Panc1 (cell line): ENCODE measurements at regions not wholly inside any gene's neighbourhood (a gene's known extent, or its start where the extent isn't known, plus 50 kb on each side); places are given as distances from the start of the nearest gene placed in this dataset.

Experiments
- ATAC-seq: fragments of 200-7000 bp; cut with Tn5 transposase; 2 replicates; pipeline ENCODE4 v1.9.1; 2020; ENCODE audit warnings: mild to moderate bottlenecking, moderate library complexity
- BruUV-seq: library from RNA; stranded (reverse); fragments of 400-500 nt; replicated peaks from 2 replicates; lab custom pipeline; 2021; lab: Mats Ljungman, UMichigan
- CTCF ChIA-PET: fragments of 300-600 bp; sonication (Branson Sonifier 250); formaldehyde crosslinking; loops from one replicate; lab custom pipeline; 2022; ENCODE audit warnings: antibody characterized with exemption; lab: Charles Lee
- POLR2A ChIA-PET: fragments of 300-600 bp; sonication (Branson Sonifier 250); formaldehyde crosslinking; loops from one replicate; lab custom pipeline; 2022; ENCODE audit warnings: antibody characterized with exemption; lab: Charles Lee
- DNase-seq: peaks from one replicate; pipeline ENCODE4 v3.0.0-alpha.2; 2010; ENCODE audit warnings: low read depth, low spot score
- H3K27ac ChIP-seq: 2 replicates; pipeline ENCODE4 v1.5.1; 2011; ENCODE audit warnings: mild to moderate bottlenecking, low read length, inconsistent platforms
- H3K27me3 ChIP-seq: fragments of 200-500 bp; sonication (Bioruptor generic); 2 replicates; pipeline ENCODE4 v1.6.0; 2014; ENCODE audit warnings: low read length, inconsistent platforms; ENCODE audit not compliant: control insufficient read depth, insufficient read depth
- H3K36me3 ChIP-seq: fragments of 200-500 bp; sonication (Bioruptor generic); 2 replicates; pipeline ENCODE4 v1.5.1; 2014; ENCODE audit warnings: inconsistent platforms, mild to moderate bottlenecking, low read length, moderate library complexity; ENCODE audit not compliant: control insufficient read depth, insufficient read depth
- H3K4me1 ChIP-seq: 2 replicates; pipeline ENCODE4 v1.5.1; 2011; ENCODE audit warnings: inconsistent platforms, mild to moderate bottlenecking, low read length, moderate library complexity; ENCODE audit not compliant: control insufficient read depth, insufficient read depth
- H3K4me3 ChIP-seq, 2 experiments: 2 replicates each; pipeline ENCODE4 v1.5.1; 2011 to 2012; ENCODE audit warnings: low read depth in 2 of 2, low read length in 2 of 2, mild to moderate bottlenecking in 2 of 2, inconsistent platforms in 1 of 2, moderate library complexity in 1 of 2
- H3K9me3 ChIP-seq: fragments of 200-500 bp; sonication (Bioruptor generic); 2 replicates; pipeline ENCODE4 v1.5.1; 2014; ENCODE audit warnings: low read depth, mild to moderate bottlenecking, inconsistent platforms, low read length, moderate library complexity; ENCODE audit not compliant: control insufficient read depth, insufficient read depth
- POLR2AphosphoS5 ChIP-seq: IDR thresholded peaks from 2 replicates; pipeline ENCODE4 v1.6.1; 2012; ENCODE audit warnings: mild to moderate bottlenecking, low read depth, low read length, moderate library complexity
- SIN3A ChIP-seq: IDR thresholded peaks from 2 replicates; pipeline ENCODE4 v1.6.1; 2012; ENCODE audit warnings: low read depth, mild to moderate bottlenecking, low read length, moderate library complexity, borderline replicate concordance; ENCODE audit not compliant: insufficient read depth
- TCF7L2 ChIP-seq: IDR thresholded peaks from 2 replicates; pipeline ENCODE4 v1.6.1; 2011; ENCODE audit warnings: mild to moderate bottlenecking, low read depth, low read length, inconsistent platforms
- in situ Hi-C: cut with HindIII; loops from 2 replicates; pipeline ENCODE4 v1.10.0; 2016; ENCODE audit warnings: low sequenced_read_pairs, low pct_unique_long_range_greater_than_20kb
- intact Hi-C: fragments of 100-400 bp; cut with micrococcal nuclease; formaldehyde crosslinking; loops from one replicate; pipeline ENCODE4 v1.10.0; 2022; ENCODE audit not compliant: unreplicated experiment
- TF ChIP-seq, protein P1 (sequence below): fragments of 450-650 bp; IDR thresholded peaks from 2 replicates; pipeline ENCODE4 v1.5.1; 2017; ENCODE audit warnings: mild to moderate bottlenecking
- TF ChIP-seq, protein P2 (sequence below), 2 experiments: IDR thresholded peaks; 2 replicates each; pipeline ENCODE4 v1.6.1; 2011 to 2012; ENCODE audit warnings: low read depth in 2 of 2, control low read depth in 1 of 2, low read length in 1 of 2, mild to moderate bottlenecking in 1 of 2, moderate library complexity in 1 of 2; ENCODE audit not compliant: insufficient read depth in 1 of 2

DNA sequence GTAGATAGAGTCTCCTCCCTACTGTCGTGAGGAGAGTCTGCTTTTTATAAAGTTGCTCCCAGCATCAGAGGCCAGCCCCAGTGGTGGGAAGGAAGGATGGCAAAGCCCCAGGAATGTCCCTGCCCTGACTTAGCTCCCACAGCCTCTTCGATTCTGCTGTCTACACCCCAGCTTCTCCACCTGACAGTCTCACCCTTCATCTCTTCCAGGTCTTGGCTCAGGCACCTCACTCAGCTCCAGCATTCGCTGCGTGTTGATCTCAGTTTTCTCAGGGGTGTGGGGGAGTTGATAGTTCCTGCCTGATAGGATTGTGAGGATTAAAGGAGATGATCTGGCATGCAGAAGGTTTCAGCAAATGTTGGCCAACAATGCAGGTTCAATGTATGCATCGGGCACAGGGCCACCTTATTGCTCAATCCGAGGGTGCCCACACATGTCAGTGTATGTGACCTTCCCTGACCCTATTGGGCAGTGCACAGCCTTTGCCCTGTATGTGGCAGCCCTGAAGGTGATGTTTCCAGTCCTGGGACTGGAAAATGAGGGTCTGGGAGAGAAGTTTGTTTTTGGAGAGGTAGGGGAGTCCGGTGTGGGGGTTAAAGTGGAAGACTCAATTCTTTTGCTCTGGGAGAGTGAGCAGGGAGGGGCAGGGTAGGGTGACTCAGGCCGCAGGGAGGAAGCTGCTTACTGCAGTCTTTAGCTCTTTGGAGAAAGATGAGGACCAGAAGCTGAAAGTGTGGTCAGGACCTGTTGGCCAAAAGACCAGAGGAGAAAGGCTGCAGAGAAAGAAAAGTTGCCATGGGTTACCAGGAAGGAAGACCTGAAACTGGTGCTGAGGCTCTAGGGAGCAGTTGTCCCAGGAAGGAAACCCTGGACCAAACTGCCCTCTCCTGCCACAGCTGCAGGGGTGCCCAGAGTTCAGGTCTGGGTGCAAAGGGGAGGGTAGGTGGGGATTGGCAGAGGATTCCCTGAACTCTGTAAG lies 153.2 kb downstream of the MACROH2A1 start:
- Histone ChIP-seq H3K27ac (peak overlapping the region; percentile 59), H3K27me3 (no peaks in the 10 kb centered on the region), H3K4me3 (no peak overlapping the region), H3K9me3 (no peaks in the 10 kb centered on the region), H3K36me3 (no peaks in the 10 kb centered on the region), H3K4me1 (peaks cover 23% of the 10 kb centered on the region)
- BruUV-seq, result no TSS peak
- POLR2A ChIA-PET, result no interaction called here
- CTCF ChIA-PET, result no interaction called here
- ATAC-seq, result no peak; the same call in 1 of the 2 replicates
- intact Hi-C loops, result no loop called here
- in situ Hi-C loops, result no loop called here
- TF ChIP-seq TCF7L2 (no peak), SIN3A (no peak), POLR2AphosphoS5 (no peak)
- TF ChIP-seq, protein P1, sequence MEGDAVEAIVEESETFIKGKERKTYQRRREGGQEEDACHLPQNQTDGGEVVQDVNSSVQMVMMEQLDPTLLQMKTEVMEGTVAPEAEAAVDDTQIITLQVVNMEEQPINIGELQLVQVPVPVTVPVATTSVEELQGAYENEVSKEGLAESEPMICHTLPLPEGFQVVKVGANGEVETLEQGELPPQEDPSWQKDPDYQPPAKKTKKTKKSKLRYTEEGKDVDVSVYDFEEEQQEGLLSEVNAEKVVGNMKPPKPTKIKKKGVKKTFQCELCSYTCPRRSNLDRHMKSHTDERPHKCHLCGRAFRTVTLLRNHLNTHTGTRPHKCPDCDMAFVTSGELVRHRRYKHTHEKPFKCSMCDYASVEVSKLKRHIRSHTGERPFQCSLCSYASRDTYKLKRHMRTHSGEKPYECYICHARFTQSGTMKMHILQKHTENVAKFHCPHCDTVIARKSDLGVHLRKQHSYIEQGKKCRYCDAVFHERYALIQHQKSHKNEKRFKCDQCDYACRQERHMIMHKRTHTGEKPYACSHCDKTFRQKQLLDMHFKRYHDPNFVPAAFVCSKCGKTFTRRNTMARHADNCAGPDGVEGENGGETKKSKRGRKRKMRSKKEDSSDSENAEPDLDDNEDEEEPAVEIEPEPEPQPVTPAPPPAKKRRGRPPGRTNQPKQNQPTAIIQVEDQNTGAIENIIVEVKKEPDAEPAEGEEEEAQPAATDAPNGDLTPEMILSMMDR, result no peak
- TF ChIP-seq, protein P2, sequence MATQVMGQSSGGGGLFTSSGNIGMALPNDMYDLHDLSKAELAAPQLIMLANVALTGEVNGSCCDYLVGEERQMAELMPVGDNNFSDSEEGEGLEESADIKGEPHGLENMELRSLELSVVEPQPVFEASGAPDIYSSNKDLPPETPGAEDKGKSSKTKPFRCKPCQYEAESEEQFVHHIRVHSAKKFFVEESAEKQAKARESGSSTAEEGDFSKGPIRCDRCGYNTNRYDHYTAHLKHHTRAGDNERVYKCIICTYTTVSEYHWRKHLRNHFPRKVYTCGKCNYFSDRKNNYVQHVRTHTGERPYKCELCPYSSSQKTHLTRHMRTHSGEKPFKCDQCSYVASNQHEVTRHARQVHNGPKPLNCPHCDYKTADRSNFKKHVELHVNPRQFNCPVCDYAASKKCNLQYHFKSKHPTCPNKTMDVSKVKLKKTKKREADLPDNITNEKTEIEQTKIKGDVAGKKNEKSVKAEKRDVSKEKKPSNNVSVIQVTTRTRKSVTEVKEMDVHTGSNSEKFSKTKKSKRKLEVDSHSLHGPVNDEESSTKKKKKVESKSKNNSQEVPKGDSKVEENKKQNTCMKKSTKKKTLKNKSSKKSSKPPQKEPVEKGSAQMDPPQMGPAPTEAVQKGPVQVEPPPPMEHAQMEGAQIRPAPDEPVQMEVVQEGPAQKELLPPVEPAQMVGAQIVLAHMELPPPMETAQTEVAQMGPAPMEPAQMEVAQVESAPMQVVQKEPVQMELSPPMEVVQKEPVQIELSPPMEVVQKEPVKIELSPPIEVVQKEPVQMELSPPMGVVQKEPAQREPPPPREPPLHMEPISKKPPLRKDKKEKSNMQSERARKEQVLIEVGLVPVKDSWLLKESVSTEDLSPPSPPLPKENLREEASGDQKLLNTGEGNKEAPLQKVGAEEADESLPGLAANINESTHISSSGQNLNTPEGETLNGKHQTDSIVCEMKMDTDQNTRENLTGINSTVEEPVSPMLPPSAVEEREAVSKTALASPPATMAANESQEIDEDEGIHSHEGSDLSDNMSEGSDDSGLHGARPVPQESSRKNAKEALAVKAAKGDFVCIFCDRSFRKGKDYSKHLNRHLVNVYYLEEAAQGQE (IDR thresholded peaks at IDR 0.05; ENCODE audit: insufficient read depth in 1 of 2, low read depth in 2 of 2, low read length in 1 of 2), result no peak
- DNase-seq, result no peak

- ChIA-PET POLR2A (no interaction called here), CTCF (interaction anchor here (0.6 kb wide), 1 partner anchor 281 kb away, joined by 4 read pairs; no protein-coding TSS in a partner anchor)
- TF ChIP-seq POLR2AphosphoS5 (no peak), SIN3A (no peak), TCF7L2 (no peak)
- TF ChIP-seq, protein P1, result no peak
- TF ChIP-seq, protein P2 (IDR thresholded peaks at IDR 0.05; ENCODE audit: insufficient read depth in 1 of 2, low read depth in 2 of 2, low read length in 1 of 2), result no peak
- DNase-seq (no peak), ATAC-seq (no peak)
- Histone ChIP-seq H3K27me3 (no peaks in the 10 kb centered on the region), H3K27ac (no peak overlapping the region), H3K4me1 (peaks cover 23% of the 10 kb centered on the region), H3K36me3 (no peaks in the 10 kb centered on the region), H3K4me3 (no peak overlapping the region), H3K9me3 (no peaks in the 10 kb centered on the region)
- intact Hi-C loops, result no loop called here
- in situ Hi-C loops, result no loop called here
- BruUV-seq, result no TSS peak
Measured at GRCh38 chr5:135244620-135245021, 154.4 kb downstream of the MACROH2A1 start.
